ENCODE measurements at regions not wholly inside any gene's neighbourhood (a gene's known extent, or its start where the extent isn't known, plus 50 kb on each side); places are given as distances from the start of the nearest gene placed in this dataset.

GRCh38 chr6:156160007-156160794 is 617.0 kb upstream of the ARID1B start:
- no peak for TF ChIP-seq CTCF (IDR thresholded peaks at IDR 0.05)
- peak in 2 of 4 donors; percentile 58 to 71 for TF ChIP-seq POLR2AphosphoS5 (IDR thresholded peaks at IDR 0.05)
- TF ChIP-seq POLR2A (IDR thresholded peaks at IDR 0.05), result no peak

Data from sigmoid colon (tissue), 4 donors.